NCI-H1105 (cell line): ENCODE measurements at regions not wholly inside any gene's neighbourhood (a gene's known extent, or its start where the extent isn't known, plus 50 kb on each side); places are given as distances from the start of the nearest gene placed in this dataset.
"Not testable (repeated sequence)": the region's sequence is repeated elsewhere in the genome, so short reads cannot be mapped to it uniquely, and the experiment has no call there.

Experiments used
- DNase-seq: peaks from one replicate; lab custom pipeline; 2025; lab: John Stamatoyannopoulos, UW

DNA sequence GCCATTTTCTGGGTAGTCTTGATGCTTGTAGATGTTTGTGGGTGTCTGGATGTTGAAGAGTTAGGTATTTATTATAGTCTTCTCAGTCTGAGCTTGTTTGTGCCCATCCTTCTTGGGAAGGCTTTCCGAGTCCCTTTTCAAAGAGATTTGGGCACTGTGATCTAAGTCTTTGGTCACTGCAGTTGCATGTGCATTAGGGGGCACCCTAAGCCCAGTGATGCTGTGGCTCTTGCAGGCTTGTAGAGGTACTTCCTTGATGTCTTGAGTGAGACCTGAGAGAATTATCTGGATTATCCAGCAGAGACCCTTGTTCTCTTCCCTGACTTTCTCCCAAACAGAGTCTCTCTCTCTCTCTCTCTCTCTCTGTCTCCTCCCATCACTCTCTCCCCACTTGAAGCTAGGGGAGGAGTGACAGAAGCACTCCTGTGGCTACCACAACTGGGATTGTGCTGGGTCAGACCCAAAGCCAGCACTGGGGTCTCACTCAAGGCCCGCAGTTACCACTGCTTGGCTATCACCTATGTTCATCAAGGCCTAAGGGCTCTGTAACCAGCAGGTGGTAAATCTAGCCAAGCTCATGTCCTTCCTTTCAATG lies 68.5 kb downstream of the TMCO5A start:
- no peak for DNase-seq

DNA sequence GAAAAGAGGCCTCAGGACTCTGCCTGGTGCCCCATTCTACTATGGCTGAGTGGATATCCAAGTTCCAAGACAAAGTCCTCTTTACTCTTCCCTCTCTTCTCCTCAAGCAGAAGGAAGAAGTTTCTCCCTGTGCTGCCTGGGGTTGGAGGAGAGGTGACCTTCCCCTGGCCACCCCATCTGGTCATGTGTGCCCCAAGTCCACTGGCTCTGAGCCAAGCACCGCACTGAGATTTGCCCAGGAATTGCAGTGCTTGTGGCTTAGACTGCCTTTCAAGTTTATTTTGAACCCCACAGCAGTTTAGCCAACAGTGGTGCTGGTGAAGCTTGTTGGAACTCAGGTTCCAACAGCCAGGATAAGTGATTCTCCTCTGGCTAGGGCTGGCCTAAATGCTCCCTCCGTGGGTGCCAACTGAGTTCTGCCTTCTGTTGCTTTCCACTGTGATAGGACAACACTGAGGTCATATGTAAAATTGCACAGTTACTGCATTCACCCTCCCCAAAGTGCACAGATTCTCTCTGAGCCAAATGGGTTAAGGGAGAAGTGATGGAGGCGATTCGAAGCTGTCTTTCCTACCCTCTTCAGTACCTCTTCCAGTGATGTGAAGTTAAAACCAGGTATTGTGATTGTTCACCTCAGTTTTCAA lies 69.9 kb downstream of the TMCO5A start:
- DNase-seq = no peak

GRCh38 chr15:38005953-38006808 lies 71.7 kb downstream of the TMCO5A start:
- no peak for DNase-seq

GRCh38 chr15:38010395-38010794 lies 76.0 kb downstream of the TMCO5A start:
- DNase-seq = no peak

- no peak for DNase-seq
These were observed 78.5 kb downstream of the TMCO5A start for GRCh38 chr15:38012894-38013293.

DNA sequence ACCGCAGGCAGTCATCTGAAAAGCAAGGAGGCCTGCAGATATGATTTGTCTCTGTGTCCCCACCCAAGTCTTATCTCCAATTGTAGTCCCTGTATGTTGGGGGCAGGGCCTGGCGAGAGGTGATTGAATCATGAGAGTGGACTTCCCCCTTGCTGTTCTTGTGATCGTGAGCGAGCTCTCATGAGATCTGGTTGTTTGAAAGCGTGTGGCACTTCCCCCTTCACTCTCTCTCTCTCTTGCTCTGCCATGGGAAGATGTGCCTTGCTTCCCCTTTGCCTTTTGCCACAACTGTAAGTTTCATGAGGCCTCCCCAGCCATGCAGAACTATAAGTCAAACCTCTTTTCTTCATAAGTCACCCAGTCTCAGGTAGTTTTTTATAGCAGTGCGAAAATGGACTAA lies 83.3 kb downstream of the TMCO5A start:
- no peak for DNase-seq

DNA sequence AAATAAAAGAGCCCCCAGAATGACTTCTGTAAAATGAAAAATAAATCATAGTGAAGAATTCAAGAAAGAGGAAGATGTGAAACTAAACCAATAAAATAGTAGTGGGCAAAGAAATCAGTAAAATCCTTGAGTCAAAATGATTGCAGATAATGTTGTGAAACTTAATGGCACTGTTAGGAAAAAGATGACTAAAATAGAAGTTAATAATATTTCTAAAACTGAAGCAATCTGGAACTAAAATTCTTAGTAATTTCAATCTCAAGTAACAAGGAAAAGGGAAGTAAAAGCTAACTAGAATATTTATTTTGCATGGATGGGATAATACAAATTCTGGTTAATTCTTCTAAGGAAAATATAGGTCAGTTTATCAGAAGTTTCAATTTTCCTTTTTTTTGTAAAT lies 84.6 kb downstream of the TMCO5A start:
- no peak for DNase-seq

DNA sequence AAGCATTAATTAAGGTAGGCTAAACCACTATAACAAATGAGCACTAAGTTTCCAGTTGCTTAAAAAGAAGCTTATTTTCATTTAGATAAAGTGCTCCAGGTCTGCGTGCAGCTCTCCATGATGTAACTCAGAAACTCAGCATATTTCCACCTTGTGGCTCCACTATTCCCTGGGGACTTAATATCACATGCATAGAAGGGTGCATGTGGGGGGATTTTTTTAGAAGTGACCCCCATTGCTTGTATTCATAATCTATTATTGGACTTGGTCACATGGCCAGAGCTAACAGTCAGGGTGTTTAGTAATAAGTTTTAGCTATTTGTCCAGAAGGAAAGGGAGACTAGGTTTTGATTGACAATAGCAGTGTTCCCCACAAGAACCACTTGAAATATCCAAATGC lies 86.8 kb downstream of the TMCO5A start:
- DNase-seq = no peak

GRCh38 chr15:38024293-38025091 lies 90.1 kb downstream of the TMCO5A start:
- no peak for DNase-seq

DNA sequence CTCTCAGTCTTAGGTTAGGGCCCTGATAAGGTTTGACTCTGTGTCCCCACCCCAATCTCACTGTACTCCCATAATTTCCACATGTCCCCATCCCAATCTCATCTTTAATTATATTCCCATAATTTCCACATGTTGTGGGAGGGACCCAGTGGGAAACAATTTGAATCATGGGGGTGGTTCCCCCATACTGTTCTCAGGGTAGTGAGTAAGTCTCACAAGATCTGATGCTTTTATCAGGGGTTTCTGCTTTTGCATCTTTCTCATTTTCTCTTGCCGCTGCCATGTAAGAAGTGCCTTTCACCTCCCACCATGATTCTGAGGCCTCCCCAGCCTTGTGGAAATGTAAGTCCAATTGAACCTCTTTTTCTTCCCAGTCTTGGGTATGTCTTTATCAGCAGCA lies 91.2 kb downstream of the TMCO5A start:
- not testable (repeated sequence) for DNase-seq

- DNase-seq = no peak
These were observed 94.4 kb downstream of the TMCO5A start for GRCh38 chr15:38028869-38029268.

DNA sequence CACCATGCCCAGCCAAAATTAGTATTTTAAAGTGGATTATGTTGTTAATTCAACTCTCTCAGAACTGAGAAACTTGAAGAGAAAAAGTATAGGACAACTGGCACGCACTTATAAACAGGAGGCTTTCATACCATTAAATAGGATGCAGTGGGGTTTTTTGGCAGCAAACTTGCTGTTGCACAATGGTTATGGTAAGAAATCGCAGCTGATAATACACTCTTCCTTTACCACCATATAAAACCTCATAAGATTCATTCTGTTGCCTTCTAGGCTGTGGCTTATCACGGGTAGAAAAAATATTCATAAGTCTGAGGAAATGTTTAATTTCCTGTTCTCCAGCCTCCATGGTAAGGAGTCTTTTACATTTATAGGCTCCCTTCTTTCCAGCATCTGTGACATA lies 95.3 kb downstream of the TMCO5A start:
- DNase-seq = no peak

DNA sequence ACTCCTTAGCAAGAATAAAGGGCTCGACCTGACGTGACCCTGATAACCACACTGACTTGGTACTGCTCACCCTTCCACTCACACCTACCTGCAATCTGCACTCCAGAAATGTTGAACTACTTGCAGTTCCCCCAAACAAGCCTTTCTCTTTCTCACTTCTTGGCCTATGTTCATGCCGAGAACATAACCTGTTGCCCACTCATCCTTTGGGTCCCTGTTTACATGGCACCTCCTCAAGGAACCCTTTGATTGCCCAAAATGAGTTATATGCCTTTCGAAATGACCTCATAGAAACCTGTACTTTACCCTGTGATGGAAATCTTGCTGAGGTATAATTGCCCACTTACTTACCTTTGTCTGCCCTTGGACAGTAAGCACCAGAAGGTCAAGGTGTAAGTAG lies 96.2 kb downstream of the TMCO5A start:
- DNase-seq = no peak

- DNase-seq = no peak
These were observed 101.3 kb downstream of the TMCO5A start for GRCh38 chr15:38035701-38036100.

DNA sequence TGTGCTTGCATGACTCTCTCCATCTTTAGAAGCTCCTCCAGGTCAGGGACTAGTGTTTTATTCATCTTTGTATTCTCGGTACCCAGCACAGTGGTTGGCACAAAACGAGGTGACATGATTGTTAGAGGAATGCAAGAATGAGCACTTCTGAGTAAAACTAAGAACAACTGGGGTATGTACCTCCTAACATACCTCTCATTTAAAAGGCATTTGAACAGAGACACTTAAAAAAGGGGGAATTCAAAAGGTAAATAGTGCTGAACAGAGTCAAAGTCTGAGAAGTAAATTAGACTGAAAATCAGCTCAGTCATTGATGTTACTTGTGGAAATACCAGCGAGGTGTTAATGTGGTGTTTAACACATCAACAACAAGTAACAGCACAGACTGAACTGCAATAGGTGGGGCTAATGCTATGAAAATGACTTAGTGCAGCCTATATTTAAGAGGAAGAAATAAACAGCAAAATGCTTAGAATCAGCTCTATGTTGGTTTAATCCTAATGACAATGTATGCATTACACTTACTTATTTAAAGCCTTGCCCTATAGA lies 102.4 kb downstream of the TMCO5A start:
- DNase-seq = no peak

- no peak for DNase-seq
These were observed 104.4 kb downstream of the TMCO5A start for GRCh38 chr15:38038659-38039442.

DNA sequence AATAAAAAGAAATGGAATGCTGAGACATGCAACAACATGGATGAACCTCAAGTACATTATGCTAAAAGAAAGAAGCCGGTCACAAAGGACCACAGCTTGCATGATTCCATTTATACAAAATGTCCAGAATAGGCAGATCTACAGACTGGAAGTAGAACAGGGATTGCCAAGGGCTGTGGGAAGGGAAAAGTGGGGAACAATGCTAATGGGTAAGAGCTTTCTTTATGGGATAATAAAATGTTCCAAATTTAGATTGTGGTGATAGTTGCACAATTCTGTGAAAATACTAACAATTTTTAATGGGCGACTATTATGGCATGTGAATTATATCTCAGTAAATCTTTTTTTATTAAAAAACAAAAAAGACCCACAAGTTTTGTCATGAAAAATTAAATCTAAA lies 106.2 kb downstream of the TMCO5A start:
- no peak for DNase-seq

GRCh38 chr15:38041576-38041975 lies 107.1 kb downstream of the TMCO5A start:
- DNase-seq = no peak

GRCh38 chr15:38042211-38042610 lies 107.8 kb downstream of the TMCO5A start:
- DNase-seq = no peak

DNA sequence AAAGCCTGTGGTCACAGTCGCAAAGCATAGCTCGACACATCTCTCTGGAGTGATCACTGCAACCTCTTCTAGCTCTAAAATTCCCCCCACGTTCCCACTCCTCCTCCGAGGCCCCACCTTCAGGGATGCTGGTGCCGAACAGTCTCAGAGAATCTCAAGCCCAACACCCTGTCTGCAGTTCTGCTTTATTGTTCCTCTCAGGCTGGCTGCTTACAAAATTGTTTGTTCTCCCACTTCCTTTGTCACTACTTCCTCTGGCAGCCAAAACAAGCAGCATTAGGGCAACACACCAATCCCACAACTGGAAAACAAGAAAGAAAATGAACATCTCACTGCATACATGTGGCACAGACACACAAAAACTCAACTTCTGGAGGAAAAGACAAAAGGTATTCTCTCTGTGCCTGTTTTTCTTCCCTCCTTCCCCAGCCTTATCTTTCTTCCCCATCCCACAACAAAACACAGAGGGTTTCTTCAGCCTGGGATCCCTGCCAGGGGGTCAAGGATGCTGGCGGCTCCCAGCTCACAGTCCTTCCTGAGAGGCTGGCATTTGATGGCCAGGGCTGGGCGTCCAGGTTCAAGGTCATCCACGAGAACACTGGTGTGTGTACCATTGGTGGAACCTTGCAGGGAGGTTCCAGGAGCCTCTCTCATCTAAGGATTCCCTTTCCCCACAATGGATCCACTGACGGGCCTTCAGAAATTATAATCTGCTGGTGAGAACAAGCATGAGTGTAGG lies 108.4 kb downstream of the TMCO5A start:
- DNase-seq = no peak
